HG03045 (cell line): ENCODE measurements at regions not wholly inside any gene's neighbourhood (a gene's known extent, or its start where the extent isn't known, plus 50 kb on each side); places are given as distances from the start of the nearest gene placed in this dataset.

Source experiments
- ATAC-seq: cut with Tn5 transposase; IDR thresholded peaks from one replicate; pipeline ENCODE4 v1.9.1; 2021; ENCODE audit warnings: mild to moderate bottlenecking, moderate library complexity; ENCODE audit not compliant: unreplicated experiment

GRCh38 chr4:67051000-67051789 lies 494.1 kb downstream of the CENPC start:
- ATAC-seq, result no peak

DNA sequence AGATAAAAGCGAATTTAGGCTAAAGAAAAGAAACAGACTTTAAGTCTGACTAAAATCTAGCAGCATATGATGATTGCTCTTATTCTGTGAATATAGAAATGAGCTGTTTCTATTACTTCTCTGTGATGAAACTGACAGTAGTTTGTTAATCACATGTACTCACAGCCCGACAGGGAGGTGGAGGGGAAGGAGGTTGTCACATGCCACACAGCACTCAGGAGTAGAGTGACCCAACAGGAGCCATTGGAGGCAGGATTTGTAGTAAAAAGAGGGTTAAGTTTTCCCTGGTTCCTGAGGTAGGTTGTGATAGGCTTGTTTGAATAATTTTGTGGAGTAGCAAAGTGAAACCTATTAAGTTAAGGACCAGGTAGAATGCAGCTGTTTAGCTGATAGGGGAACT lies 495.9 kb downstream of the CENPC start:
- ATAC-seq, result no peak

- ATAC-seq, result no peak
Observed at GRCh38 chr4:67048530-67048929, 496.8 kb downstream of the CENPC start.

- no peak for ATAC-seq
Observed at GRCh38 chr4:67040315-67040714, 505.0 kb downstream of the CENPC start.

- ATAC-seq, result no peak
Observed at GRCh38 chr4:67038228-67038566, 507.1 kb downstream of the CENPC start.

- no peak for ATAC-seq
Observed at GRCh38 chr4:67037504-67038227, 507.6 kb downstream of the CENPC start.

DNA sequence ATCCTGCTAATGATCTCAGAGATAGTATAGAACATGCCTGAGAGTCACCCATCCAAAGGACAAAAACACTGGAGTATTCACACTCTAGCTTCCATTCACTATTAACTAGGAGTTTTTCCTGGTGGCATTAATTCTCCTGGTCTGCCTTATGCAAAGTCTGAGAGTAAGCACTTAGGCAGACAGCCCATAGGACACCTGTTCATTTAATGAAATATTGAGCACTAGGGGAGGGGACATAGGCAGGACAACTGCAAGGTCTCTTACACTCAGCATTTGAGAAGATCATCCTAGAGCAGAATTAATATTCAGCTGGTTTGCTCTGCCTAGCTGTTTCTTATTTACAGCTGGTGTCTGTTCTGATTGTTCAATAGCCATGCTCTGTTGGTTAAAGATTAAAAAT lies 508.5 kb downstream of the CENPC start:
- ATAC-seq, result no peak

DNA sequence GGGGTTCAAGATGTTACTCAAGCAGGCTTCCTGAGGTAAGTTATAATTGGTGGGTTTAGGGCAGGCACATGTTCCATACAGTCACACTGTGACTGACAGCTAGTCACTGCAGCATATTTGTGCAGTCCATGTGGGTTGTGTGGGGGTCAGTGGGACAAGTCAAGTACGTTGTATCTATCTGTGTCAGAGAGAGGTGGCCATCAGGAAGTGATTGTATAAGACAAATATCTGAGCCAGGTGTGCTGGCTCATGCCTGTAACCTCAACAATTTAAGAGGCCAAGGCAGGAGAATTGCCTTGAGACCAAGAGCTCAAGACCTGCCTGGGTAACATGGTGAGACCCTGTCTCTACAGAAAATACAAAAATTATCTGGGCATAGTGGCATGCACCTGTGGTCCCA lies 509.3 kb downstream of the CENPC start:
- ATAC-seq, result no peak

GRCh38 chr4:67035501-67035900 lies 509.8 kb downstream of the CENPC start:
- no peak for ATAC-seq

GRCh38 chr4:67030636-67031035 lies 514.7 kb downstream of the CENPC start:
- ATAC-seq, result no peak

GRCh38 chr4:67020438-67020797 lies 524.9 kb downstream of the CENPC start:
- ATAC-seq, result no peak

GRCh38 chr4:67019686-67020437 lies 525.4 kb downstream of the CENPC start:
- no peak for ATAC-seq

- ATAC-seq, result no peak
Observed at GRCh38 chr4:67014592-67014991, 530.7 kb downstream of the CENPC start.

- ATAC-seq, result no peak
Observed at GRCh38 chr4:67006791-67007190, 538.5 kb downstream of the CENPC start.

DNA sequence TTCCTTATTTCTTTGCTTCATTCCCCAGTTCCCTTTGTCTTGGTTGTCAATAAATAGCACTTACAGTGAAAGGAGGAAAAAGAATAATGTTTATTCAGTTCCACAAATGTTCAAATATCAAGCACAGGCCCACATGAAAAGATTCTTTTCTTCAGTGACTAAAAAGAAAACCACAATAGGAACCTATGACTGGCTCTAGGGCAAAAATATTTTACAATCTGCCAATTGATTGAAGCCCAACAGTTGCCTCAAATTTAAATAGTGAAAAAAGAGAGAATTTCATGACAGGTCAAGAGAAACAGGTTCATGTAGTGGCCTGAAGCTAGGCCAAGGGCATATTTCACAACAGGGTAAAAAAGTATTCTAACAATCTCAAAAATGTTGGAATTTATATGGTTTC lies 553.8 kb downstream of the CENPC start:
- ATAC-seq, result no peak

DNA sequence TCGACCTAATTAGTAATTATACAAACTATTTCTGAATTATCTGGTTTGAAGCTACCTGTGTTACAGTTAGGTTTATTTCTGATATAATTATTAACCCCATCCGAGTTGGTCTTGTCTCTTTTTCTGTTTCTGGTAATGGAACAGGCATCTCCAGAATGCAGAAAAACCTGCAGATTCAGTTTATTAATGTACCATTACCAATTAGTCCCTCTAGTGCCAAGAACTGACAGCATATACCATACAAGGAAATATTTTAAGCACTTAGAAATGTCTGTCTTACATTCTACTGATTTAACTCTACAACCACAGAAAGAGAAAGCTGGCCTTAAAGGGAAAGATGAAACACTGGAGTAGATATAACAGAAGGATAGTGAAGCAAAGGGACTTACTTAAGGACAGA lies 570.6 kb downstream of the CENPC start:
- no peak for ATAC-seq

DNA sequence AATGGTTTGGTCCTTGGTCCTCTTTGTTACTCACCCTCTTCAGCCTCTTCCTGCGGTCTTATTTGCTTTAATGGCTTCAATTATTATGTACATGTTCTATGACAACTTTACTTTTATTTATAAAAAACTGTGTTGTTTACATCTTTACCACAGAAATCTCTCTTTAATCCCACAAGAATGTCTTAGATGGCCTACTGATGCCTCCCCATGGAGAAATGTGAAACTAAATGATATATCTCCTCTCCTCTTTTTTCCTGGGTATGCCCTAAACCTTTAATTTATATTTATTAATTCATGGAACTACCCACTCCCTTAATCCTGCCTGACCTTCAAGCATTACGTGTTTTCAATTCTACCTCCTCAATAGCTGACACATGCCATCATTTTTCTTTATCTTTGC lies 573.2 kb downstream of the CENPC start:
- no peak for ATAC-seq

DNA sequence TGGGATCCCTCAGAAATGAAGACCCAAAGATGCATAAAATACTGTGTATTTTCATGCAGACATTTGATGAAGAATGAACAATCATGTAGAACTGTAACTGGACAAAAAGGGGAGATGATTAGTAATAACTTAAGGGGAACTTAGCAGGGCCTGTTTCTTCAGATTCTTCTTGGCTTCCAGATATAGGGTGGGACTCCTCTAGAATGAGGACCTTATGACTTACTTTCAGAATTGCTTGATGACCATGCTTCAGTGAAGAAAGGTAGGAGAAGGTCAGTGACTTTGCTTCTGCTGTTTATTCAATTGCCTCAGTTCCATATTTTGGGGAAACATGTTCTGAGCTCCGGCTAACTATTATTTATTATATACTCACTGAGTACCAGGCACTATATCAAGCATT lies 580.8 kb downstream of the CENPC start:
- ATAC-seq, result no peak

- ATAC-seq, result no peak
Observed at GRCh38 chr4:66963084-66963483, 582.2 kb downstream of the CENPC start.

GRCh38 chr4:66959207-66959606 lies 586.1 kb downstream of the CENPC start:
- no peak for ATAC-seq

GRCh38 chr4:66956852-66957251 lies 588.5 kb downstream of the CENPC start:
- no peak for ATAC-seq

DNA sequence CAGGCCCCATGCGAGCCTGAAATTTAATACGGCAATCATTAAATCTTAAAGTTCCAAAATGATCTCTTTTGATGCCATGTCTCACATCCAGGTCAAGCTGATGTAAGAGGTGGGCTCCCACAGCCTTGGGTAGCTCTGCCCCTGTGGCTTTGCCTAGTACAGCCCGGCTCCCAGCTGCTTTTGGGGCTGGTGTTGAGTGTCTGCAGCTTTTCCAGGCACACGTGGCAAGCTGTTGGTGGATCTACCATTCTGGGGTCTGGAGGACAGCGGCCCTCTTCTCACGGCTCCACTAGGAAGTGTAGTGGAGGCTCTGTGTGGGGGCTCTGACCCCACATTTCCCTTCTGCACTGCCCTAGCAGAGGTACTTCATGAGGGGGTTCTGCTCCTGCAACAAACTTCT lies 588.9 kb downstream of the CENPC start:
- ATAC-seq, result no peak
